Spleen (tissue), 7 donors: ENCODE measurements at regions not wholly inside any gene's neighbourhood (a gene's known extent, or its start where the extent isn't known, plus 50 kb on each side); places are given as distances from the start of the nearest gene placed in this dataset.

Experiments
- CTCF ChIP-seq, 11 experiments: fragments of 200-600 bp in 7 of 11; fragments of 450-650 bp in 4 of 11; sonication (generic) in 4 of 11; IDR thresholded peaks in 8 of 11; conservative IDR thresholded peaks in 3 of 11; 1 replicate in 7 of 11; 2 replicates in 4 of 11; pipeline versions ENCODE4 v1.4.0 to v1.8.0; 2016 to 2021; ENCODE audit warnings: antibody characterized with exemption in 11 of 11, inconsistent platforms in 4 of 11, mild to moderate bottlenecking in 1 of 11
- POLR2A ChIP-seq, 3 donors: fragments of 450-650 bp; IDR thresholded peaks; one replicate each; pipeline ENCODE4 v1.5.1; 2017; ENCODE audit warnings: antibody characterized with exemption in 3 of 3, mild to moderate bottlenecking in 1 of 3
- POLR2AphosphoS5 ChIP-seq, 3 donors: sonication (generic); formaldehyde crosslinking; IDR thresholded peaks; one replicate each; pipeline ENCODE4 v1.5.1; 2017; ENCODE audit warnings: antibody characterized with exemption in 3 of 3
- donor health status: DM: no; HTN: no; CAD: no; lungs with moderate emphysema.
- donor health status: DM: no; HTN: no; CAD: no.
- donor health status: DM: no; HTN: no; CAD: no.

GRCh38 chr2:66109419-66109818, 325.5 kb upstream of the MEIS1 start:
- TF ChIP-seq CTCF (IDR thresholded peaks at IDR 0.05 in 8 of 11, conservative IDR thresholded peaks at IDR 0.05 in 3 of 11) (no peak), POLR2A (IDR thresholded peaks at IDR 0.05) (no peak), POLR2AphosphoS5 (IDR thresholded peaks at IDR 0.05) (no peak)
